Endothelial cell (in vitro differentiated cells): ENCODE measurements at regions not wholly inside any gene's neighbourhood (a gene's known extent, or its start where the extent isn't known, plus 50 kb on each side); places are given as distances from the start of the nearest gene placed in this dataset.
"Not testable (repeated sequence)": the region's sequence is repeated elsewhere in the genome, so short reads cannot be mapped to it uniquely, and the experiment has no call there.

Experiments
- DNase-seq: peaks from one replicate; pipeline ENCODE4 v3.0.0; 2021; ENCODE audit warnings: low spot score
- H3K27ac Mint-ChIP-seq: one replicate; pipeline ENCODE4 v1.8.0; 2021; ENCODE audit warnings: mixed read lengths, inconsistent platforms; ENCODE audit not compliant: unreplicated experiment
- H3K27me3 Mint-ChIP-seq: one replicate; pipeline ENCODE4 v1.8.0; 2021; ENCODE audit warnings: mild to moderate bottlenecking, moderate library complexity, mixed read lengths, inconsistent platforms; ENCODE audit not compliant: unreplicated experiment
- H3K36me3 Mint-ChIP-seq: one replicate; pipeline ENCODE4 v1.8.0; 2021; ENCODE audit warnings: mild to moderate bottlenecking, low read depth, mixed read lengths, inconsistent platforms; ENCODE audit not compliant: unreplicated experiment
- H3K4me1 Mint-ChIP-seq: one replicate; pipeline ENCODE4 v1.8.0; 2021; ENCODE audit warnings: mild to moderate bottlenecking, mixed read lengths, inconsistent platforms; ENCODE audit not compliant: unreplicated experiment
- H3K4me3 Mint-ChIP-seq: one replicate; pipeline ENCODE4 v1.8.0; 2021; ENCODE audit warnings: mild to moderate bottlenecking, mixed read lengths, inconsistent platforms; ENCODE audit not compliant: unreplicated experiment
- H3K9me3 Mint-ChIP-seq: one replicate; pipeline ENCODE4 v1.8.0; 2021; ENCODE audit warnings: mixed read lengths, inconsistent platforms; ENCODE audit not compliant: unreplicated experiment
- CTCF ChIP-seq: fragments of 200-600 bp; sonication (generic); IDR thresholded peaks from one replicate; pipeline ENCODE4 v1.5.0; 2021; ENCODE audit warnings: antibody characterized with exemption; ENCODE audit not compliant: unreplicated experiment

DNA sequence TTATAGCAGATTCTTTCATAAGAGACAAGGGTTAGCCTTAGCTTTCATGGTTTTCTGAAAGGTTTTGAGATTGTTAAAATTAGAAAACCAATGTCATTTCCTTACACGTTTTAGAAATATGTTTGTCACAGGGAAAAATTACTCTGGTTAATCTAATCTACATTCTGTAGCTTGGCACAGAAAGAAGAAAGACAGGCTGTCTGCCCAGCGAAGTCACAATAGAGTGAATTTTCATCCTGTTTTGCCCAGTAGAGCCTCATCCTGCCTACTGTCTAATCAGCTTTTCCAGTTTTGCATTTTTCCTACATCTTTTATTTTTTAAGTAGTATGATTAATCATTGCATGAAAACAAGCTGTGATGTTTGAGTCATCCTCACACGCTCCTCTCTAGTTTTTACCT lies 688.8 kb downstream of the MTRR start:
- H3K27me3 Mint-ChIP-seq, result peaks cover 1% of the 10 kb centered on the region
- no peak for DNase-seq
- TF ChIP-seq CTCF, result no peak
- no peaks in the 10 kb centered on the region for H3K4me1 Mint-ChIP-seq
- no peak overlapping the region for H3K27ac Mint-ChIP-seq
- H3K4me3 Mint-ChIP-seq, result no peak overlapping the region
- no peaks in the 10 kb centered on the region for H3K9me3 Mint-ChIP-seq
- no peaks in the 10 kb centered on the region for H3K36me3 Mint-ChIP-seq

GRCh38 chr5:8560776-8561175 lies 691.8 kb downstream of the MTRR start:
- Mint-ChIP-seq H3K9me3 (no peaks in the 10 kb centered on the region), H3K27me3 (peaks cover 1% of the 10 kb centered on the region), H3K27ac (no peak overlapping the region), H3K4me3 (no peak overlapping the region), H3K36me3 (no peaks in the 10 kb centered on the region), H3K4me1 (no peaks in the 10 kb centered on the region)
- DNase-seq, result no peak
- TF ChIP-seq CTCF, result no peak

- Mint-ChIP-seq H3K9me3 (no peaks in the 10 kb centered on the region), H3K4me3 (no peak overlapping the region), H3K27ac (no peak overlapping the region), H3K36me3 (no peaks in the 10 kb centered on the region), H3K4me1 (no peaks in the 10 kb centered on the region), H3K27me3 (peaks cover 1% of the 10 kb centered on the region)
- no peak for DNase-seq
- no peak for TF ChIP-seq CTCF
Observed at GRCh38 chr5:8561224-8561840, 692.4 kb downstream of the MTRR start.

GRCh38 chr5:8561854-8562253 lies 692.9 kb downstream of the MTRR start:
- no peaks in the 10 kb centered on the region for H3K9me3 Mint-ChIP-seq
- TF ChIP-seq CTCF, result no peak
- H3K27ac Mint-ChIP-seq, result no peak overlapping the region
- no peak for DNase-seq
- no peaks in the 10 kb centered on the region for H3K4me1 Mint-ChIP-seq
- peaks cover 1% of the 10 kb centered on the region for H3K27me3 Mint-ChIP-seq
- H3K4me3 Mint-ChIP-seq, result no peak overlapping the region
- H3K36me3 Mint-ChIP-seq, result no peaks in the 10 kb centered on the region

GRCh38 chr5:8563540-8563939 lies 694.6 kb downstream of the MTRR start:
- not testable (repeated sequence) for H3K9me3 Mint-ChIP-seq, H3K27me3 Mint-ChIP-seq, DNase-seq, H3K4me3 Mint-ChIP-seq, H3K27ac Mint-ChIP-seq, H3K36me3 Mint-ChIP-seq, H3K4me1 Mint-ChIP-seq
